HG02840 (cell line): ENCODE measurements at regions not wholly inside any gene's neighbourhood (a gene's known extent, or its start where the extent isn't known, plus 50 kb on each side); places are given as distances from the start of the nearest gene placed in this dataset.

Source experiments
- ATAC-seq: cut with Tn5 transposase; IDR thresholded peaks from one replicate; pipeline ENCODE4 v1.9.1; 2021; ENCODE audit warnings: mild to moderate bottlenecking, moderate library complexity, moderate number of reproducible peaks; ENCODE audit not compliant: unreplicated experiment, low FRiP score

DNA sequence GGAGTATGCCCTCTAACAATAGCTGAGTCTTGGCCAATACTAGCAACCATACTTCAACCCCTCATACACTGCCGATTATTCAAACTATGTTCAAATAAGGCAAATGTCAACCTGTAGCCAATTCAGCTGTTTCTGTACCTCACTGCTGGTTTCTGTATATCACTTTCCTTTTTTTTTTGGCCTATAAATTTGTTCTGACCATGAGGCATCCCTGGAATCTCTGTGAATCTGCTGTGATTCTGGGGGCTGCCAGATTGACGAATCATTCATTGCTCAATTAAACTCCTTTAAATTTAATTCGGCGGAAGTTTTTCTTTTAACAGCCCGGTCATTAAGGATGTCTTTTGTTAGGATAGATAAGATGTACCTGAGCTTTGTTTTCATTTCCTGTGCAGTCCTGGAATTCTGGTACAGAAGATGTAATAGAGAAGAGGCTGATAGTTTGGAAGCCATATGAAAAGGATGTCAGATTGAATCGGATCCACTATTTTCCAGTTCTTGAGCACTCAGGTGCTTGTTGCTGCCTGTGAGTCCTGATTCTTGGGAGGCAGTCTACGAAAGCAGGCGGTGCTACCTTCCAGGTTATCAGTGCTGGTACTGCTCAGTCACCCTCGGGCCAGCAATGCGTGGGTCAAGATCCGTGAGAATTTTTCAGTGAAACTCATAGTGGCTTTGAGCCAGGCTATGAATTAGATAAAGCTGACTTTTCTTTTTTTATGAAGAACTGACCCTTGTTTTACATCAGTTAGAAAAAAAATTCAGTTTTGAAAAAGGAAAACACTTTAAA is 106.2 kb upstream of the TUT7 start:
- no peak for ATAC-seq

DNA sequence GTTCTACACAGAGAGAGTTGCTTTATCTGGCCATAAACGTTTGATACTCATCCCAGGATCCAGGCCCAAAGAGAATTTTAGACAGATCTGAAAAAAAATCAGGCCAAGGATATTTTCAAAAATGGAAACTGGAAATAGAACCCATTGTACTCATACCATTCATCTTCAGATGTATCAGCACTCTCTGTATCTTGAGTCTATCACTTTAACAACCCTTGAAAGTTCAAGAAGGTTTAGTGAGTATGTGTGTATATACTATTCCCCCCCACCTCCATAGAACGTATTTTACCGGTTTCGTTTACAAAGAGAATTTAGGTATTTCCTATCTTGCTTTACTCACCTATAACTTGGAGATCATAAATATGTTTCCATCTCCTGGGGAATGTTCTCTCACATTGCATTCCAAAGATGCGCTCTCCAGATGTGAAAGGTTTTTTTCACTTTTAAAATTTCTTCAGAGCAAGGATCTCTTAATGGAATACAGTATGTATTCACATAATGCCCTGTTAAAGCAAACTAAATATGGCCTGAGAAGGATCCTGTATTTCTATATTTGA is 105.5 kb upstream of the TUT7 start:
- no peak for ATAC-seq

DNA sequence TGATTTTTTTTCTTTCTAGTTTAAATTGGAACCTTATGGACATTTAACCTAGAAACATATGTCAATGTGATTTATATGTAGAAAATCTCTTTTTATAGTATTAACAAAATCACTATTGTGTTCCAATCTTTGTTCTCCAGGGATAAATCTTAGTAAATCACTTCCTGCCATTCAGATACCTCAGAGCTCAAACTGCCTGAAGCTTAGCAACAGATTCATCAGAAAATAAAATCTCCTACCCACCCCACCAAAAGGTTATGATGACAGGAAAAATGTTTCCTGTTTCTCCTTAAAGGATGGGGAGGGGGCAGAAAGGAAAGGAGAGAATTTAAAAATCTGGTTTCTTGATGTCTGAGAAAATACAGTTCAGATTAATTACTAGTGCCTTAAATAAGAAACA is 105.0 kb upstream of the TUT7 start:
- ATAC-seq: no peak

DNA sequence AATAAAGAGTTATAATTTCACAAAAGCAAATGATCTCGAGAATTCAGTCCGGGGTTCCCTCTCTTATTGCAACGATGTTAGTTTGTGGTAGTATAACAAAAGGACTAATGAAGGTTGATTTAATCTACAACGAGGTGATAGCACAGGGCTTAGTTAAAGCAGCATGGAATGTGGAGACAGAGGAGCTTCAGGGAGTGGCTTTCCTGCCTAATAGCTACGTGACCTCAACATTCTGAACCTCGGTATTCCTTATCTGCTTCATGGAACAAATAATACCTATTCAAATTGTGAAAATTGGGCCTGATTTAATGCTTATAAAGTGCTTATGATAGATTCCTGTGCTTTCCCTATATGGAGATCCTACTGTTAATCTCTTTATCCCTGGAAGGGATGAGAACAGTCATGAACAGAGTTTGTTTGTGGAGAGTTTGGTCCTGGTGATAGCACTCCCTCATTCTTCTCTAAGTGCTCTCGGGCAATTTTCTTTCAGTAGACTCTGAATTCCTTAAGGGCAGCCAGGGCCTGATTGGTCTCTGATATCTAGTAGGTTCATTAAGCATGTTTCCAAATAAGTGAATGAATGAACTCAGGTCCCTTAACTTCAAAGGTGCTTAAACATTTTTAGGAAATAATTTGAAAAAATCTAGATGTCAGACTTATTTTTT is 104.1 kb upstream of the TUT7 start:
- ATAC-seq: no peak

DNA sequence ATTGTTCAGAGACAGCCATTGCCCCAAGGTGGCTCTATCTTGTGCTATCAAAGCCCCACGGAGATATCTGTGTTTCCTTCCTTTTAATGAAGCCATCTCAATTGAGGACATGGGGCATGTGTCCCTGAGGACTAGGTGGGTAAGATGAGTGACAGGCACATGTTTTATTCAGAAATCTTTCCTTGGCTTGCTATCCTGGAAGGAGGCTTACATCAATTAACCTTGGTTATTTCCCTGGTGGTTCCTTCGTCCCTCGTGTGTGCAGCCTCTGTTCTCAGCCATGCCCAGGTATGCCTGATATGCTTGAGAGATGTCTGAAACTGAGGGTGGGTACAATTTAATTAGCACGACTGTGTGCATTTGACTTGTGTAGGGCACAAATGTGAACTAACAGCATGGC is 102.2 kb upstream of the TUT7 start:
- no peak for ATAC-seq

DNA sequence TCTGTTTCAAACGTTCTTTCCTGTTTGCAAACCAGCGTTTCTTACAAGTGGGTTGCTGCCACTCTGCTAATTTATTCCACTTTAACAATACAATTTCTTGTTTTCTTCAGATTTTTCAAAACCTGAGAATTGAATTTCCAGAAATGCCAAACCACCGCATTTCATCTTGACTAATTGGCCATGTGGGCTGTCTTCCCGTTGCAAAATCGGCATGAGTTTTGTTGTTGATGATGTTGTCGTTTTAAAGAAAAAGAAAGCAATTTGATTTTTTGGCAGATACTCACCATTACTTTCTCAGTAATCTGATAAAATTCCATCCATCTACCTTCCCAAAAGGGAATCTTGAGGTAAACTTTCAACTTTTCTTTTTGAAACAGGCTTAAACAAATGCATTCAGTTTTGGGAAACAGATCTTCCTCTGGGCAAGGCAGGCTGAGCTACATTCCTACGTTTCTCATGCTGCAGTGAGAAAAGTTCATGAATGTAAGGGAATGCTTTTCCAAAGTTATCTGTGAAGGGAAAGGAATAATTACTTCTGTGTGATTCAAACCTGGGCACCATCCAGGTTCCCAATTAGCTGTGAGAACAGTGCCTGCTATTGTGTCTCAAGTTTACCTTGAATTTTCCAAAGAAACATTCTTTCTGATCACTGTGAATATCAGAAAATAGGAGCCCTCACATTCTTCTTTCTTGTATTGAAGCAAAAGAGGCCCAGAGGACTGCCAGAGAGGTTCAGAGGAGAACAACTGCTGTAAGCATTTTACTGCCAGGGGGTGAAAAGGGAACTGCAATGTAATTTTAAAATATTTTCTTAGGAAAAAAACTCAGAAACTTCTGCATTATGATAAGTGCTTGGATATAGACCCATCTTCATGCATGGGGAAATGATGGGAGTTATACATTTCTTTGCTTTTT is 100.7 kb upstream of the TUT7 start:
- ATAC-seq: no peak

DNA sequence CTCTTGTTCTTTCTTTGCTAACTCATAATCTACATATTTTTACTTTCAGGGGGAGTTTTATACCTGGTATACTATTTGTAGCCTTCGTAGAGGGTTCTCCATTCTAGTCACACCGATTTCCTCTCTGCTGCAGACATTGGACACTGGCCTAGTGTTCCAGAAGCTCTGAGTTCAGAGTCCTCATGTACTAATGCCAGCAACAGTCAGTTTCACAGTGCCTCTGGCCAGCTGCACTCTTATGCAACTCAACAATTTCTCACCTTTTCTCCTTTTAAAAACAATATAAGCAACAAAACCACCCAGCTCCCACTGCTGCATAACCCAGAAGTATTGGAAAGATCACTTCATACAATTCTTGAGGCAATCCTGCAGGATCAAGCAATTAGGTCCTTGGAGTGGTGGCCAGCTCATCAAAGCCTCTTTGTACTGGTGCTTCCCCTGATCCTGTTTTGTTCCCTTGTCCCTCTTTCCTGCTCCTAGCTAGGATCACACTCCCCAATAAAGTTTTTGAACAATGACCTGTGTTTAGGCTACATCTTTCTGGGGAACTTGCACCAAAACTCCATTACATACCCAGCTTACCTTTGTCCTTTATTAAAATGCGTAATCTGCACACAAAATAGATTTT is 98.1 kb upstream of the TUT7 start:
- ATAC-seq: no peak

DNA sequence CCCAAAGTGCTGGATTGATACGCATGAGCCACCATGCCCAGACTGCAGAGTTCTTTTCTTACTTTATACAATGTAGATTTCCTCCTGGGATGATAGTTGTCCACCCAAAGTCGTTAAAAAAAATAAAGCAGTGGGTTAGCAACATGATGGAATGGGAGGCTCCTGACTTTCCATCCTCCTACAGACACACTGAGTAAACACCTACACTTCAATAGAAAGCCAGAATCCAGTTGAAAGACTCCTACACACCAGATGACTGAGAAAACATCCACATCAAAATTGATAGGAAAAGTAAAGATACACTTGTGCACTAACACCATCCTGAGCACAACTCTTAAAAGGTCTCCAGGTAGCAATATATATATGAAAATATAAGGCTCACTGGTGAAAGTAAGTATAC is 95.0 kb upstream of the TUT7 start:
- ATAC-seq: no peak

DNA sequence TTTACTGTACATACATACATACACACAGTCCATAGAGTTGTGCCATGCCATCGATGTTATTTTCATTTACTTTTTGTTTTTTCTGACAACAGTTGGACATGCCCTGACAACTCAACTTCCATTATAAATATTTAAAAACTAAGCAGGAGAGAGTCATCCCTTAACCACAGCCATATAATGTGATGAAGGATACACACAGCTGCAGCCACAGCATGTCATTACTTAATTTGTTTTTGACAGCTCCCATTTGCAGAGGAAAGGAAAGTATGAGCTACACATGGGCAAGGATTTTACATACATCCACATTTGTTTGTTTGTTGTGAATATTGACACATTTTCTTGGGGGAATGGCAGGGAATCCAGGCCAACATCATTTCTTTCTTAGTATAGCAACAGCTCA is 91.5 kb upstream of the TUT7 start:
- ATAC-seq: no peak

DNA sequence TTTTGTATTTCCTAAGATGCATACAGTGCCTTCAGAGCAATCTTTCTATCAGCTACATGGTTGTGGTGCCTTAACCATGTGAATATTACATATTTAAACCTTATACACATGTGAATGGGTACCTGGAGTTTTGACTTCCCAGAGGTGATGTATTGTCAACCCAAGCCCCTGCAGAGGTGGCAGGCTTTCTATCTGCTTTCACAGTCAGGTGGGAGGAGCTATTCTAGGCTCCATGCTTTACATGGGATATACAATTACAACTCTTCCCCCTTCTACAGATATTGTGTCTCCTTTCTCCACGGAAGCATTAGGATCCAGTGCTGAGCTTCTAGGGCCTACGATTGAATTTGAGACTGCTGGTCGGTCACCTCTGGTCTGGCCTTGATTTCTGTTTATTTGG is 89.8 kb upstream of the TUT7 start:
- ATAC-seq: no peak

DNA sequence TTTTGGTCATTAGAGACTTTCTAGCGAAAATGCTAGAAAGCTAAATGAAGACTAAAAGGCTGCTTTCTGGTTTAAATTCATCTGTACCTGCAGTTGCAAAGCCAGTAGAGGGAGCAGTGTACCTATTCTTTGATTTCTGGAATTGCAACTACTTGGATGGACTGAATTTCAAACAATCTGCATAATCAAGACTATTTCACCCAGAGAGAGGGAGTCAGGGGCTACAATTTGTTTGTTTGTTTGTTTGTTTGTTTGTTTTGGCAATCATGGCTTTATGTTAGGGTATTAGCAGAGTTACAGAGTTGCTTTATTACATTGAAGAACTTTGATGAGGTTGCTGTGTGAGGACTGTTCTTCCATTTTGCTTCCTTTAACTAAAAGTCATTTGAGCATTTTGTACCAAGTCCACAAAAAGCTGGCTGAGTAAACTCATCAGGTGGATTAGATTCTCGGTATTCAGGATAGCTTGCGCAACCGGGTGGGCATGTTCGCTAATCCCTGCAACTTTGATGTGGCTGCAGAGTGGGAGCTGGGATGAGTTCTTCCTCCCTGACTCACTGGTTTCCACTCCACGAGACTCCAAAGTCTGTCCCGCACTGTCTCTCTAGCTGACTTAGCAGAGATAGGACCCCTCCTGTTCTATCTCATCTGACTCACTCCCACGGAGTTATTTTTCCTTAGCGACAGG is 80.0 kb upstream of the TUT7 start:
- no peak for ATAC-seq

DNA sequence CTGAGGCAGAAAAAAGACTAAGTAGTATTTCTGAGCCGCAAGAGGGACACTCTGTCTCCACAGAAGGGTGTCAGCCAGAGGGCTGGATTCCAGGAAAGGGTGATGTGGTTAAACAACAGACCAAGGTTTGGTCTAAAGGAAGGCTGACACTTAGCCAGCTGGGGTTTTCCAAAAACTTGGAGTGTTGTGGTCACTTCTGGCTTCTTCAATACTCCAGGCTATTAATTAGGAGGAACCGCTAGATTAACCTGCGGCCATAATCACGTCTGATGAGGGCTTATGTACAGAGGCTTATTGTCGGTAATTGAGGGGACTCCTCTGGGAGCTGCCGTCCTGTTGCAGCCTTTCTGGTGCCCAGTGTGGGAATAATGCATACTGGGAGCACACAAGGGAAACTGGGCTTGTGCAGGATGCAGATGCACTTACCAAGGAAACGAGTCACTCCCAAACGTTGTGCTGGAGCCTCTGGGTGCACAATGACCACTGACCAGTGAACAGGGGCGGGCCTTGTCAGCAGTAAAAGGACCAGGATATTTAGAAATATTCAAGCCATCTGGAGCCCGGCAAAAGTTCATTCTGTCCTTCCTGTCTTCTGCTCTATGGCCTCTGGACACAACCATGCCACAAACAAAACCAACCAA is 70.2 kb upstream of the TUT7 start:
- ATAC-seq: no peak

DNA sequence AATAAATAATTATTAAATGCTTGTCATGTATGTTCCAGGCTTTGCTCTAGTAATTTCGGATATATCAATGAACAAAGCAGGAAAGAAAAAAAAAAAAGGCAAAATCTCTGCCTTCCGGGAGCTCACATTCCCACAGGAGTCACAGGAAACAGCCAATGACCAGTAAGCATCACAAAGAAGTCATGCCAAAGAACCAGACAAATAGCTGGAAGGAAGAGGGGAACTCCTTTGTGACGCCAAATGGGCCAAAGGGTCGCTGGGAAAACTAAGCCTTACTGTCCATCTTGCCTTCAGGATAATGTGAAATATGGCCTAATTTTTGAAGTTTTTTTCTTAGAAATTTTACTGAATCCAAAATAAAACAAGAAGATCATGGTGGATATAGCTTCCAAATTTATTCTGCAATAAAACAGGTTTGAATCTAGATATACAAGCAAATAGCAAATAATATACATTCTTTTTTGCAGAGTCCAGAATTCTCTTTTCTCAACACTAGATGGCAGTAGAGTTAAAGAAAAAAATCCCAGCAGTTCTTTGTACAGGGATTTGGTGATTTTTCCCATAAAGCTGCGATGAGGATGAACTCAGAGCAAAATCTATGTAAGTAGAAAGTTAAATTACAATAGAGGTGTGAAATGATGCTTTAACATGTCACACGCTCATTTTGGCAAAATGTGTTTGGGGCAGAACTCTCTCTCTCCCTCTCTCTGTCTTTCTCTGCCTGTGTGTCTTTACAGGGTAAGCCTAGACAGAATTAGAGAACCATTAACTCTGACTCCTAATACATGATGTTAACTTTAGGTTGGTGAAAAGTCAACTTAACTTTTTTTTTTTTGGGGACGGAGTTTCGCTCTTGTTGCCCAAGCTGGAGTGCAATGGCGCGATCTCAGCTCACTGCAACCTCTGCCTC is 60.0 kb upstream of the TUT7 start:
- no peak for ATAC-seq

DNA sequence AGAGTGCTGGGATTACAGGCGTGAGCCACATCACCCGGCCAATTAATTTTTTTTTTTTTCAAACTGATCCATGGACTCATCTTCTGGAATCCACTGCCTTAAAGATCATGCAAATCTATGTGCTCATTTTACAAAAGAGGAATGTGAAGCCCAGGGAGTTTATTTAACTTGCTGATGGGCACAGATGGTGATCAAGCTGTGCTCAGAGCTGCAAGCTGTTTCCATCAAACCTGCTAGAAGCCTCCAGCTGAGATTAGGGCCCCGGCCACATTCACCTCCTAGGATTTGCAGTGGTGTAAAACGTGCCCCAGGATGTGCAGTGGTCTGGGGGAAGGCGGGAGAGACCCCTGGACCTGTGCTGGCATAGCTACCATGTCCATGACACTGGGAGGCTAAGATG is 56.1 kb upstream of the TUT7 start:
- ATAC-seq: no peak

DNA sequence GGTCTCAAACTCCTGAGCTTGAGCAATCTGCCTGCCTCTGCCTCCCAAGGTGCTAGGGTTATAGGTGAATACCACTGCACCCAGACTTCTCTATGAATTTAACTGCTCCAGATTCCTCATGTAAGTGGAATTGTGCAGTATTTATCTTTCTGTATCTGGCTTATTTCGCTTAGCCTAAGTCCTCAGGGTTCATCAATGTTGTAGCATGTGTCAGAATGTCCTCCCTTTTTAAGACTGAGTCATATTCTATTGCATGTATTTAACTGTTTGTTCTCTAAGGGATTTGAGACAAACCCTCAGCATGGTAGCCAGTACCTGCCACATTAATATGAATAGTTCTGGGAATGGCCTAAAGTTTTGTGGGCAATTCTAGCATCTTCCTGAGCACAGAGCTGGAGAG is 53.9 kb upstream of the TUT7 start:
- no peak for ATAC-seq

DNA sequence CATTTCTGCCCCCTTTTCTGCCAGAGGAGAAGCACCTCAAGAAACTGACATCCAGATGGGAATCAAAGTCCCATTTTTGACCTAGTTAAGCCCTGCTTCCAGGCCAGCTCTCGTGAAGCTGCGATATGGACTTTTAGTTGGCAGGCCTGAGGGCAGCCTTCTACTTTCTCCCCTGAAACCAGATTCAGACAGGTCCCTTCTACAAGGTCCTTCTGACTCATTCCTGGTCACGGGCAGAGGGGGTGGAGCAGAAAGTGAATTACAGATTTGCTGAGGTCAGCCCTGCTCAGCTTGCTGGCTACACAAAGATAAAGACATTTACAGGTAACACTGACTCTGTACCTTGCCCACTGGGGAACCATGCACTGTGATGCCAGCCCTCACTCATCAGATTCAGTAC is 52.8 kb upstream of the TUT7 start:
- ATAC-seq: no peak

DNA sequence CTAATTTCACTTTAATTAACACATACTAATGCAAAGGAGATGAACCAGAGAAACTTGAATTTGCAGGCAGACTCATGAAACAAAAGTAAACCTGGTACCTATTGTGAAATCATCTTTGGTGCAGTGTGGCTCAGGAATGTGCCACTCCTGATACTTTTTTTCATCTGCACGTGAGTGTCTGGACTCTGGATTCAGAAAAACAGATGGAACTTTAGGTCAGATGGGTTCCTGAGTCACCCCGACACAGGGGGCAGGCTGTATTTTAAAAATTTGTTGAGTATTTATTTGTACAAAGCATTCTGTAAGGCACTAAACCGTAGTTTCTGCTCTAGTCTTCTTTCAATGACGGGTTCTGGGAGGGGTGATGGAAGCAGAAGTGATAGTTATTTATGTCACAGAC is 52.2 kb upstream of the TUT7 start:
- no peak for ATAC-seq

DNA sequence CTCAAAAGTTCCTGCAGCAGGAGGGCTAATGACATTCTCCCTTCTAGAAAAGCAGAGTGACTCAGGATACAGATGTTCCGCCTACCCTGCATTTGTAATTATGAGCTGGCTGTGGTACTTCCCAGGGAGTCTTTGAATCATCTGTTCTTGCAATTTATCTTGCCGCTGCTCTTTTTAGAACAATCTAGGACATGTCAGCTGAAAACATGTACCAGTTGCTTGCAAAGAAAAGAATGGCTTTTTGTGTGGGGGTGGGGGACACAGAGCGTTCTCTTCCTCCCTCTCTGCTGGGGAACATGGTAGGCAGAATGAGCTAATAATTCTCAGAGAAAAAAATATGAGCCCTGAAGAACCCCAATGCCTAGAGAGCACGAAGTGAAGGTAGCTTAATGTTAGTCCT is 51.7 kb upstream of the TUT7 start:
- no peak for ATAC-seq
